HG02885 (cell line): ENCODE measurements at regions not wholly inside any gene's neighbourhood (a gene's known extent, or its start where the extent isn't known, plus 50 kb on each side); places are given as distances from the start of the nearest gene placed in this dataset.

Experiments used
- ATAC-seq: cut with Tn5 transposase; IDR thresholded peaks from one replicate; pipeline ENCODE4 v1.9.1; 2021; ENCODE audit warnings: mild to moderate bottlenecking; ENCODE audit not compliant: unreplicated experiment, poor library complexity

GRCh38 chr2:136062066-136062837 is 55.7 kb downstream of the CXCR4 start:
- no peak for ATAC-seq

- ATAC-seq: no peak
These were observed 57.5 kb downstream of the CXCR4 start for GRCh38 chr2:136060416-136060815.

GRCh38 chr2:136059036-136059472 is 58.9 kb downstream of the CXCR4 start:
- ATAC-seq: peak; percentile 50

DNA sequence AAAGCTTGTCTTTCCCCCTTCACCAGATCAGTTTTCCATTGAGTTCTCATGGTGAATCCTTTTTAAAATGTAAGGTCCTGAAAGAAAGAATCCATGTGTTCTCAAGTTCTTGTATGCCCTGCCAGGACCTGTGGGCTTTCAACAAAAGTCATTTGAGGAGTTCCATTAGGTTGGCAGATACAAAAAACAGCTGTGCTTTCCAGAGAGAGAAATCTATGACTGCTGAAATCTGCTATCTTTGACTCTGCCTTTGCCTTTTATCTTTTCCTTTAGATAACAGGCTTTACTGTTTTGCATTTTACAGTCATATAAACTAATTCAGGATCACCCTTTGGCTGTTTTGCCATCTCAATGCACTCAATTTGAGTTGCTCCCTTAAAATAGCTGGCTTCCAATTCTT is 59.7 kb downstream of the CXCR4 start:
- ATAC-seq: no peak

GRCh38 chr2:136057802-136058140 is 60.2 kb downstream of the CXCR4 start:
- ATAC-seq: no peak

DNA sequence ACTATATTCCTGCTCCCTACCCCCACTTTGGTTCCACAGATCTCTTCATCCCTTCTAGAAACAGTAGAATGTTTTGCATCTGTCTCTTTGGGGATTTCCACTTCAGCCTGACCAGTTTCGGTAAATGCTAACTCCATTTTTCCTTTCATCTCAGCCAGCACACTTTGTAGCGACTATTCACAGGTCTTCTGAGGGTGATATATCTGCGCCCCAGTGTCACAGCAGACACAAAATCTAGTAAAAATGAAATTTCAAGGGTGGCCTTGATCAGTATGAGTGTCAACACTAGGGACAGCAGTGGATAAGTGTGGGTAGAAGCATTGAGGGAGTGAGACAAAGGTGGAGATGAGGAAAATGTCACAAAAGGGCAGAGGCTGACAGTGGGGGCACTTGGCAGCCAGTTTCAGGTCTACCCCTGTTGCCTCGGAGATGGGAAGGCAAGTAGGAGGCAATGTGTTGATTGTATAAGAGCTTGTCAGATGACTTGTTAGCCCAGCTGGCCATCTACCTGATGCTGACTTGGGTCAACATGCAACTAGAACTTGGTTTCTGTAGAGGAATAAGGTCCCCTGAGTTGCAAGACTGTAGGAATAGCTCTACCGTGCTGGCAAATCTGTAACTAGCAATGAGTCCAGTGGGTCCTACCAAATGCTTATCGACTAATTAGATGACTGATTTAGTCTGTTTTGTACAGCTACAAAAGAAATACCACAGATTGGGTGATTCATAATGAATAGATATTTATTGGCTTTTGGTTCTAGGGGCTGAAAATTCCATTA is 60.7 kb downstream of the CXCR4 start:
- peak; percentile 48 for ATAC-seq

DNA sequence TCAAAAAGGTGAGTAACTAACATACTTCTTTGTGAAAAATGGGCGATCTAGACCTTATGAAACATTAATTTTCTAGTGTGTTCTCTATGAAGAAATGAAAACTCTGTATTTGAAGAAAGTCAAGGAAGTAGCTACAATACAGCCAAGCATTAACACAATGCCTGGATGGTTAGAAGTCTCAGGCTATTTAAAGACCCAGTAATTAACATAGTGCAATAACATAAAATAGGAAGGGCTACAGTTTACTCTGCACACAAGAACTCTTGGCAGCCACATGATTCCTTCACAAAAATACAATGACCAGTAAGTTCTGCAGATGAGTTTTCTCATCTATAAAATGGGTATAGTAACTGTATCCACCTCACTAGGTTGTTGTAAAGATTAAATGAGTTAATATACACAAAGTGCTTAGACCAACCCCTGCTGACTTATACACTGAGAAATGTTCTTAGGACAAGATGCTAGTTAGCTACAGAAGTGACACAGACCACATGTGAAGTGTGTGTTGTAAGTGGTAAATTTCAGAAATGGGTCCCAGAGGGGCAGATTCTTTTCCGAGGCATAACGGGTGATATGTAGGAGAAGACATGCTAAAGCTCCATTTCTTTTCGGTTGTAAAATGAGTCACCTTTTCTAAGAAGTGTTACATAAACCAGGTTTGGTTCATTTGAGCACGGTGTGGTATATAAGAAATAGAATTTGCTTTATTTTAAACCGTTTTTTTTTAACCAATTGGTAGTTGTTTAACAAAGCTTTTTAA is 61.8 kb downstream of the CXCR4 start:
- peak; percentile 41 for ATAC-seq

- ATAC-seq: no peak
These were observed 63.1 kb downstream of the CXCR4 start for GRCh38 chr2:136054856-136055255.

- peak; percentile 46 for ATAC-seq
These were observed 65.3 kb downstream of the CXCR4 start for GRCh38 chr2:136052369-136053362.

DNA sequence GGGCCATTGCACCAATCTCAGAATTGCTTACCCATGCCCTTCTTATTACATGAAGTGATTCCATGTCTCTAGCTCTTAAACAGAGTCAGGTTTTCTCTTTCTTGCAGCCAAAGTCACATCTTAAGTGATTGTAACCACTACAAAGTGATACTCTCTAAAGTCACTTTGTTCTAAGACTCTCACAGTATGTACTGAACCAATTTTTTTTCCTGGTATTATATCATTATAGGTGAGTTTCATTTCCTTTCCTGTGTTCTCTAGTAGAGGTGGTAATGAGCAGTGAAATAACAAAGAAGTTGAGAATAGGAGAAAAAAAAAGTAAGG is 66.3 kb upstream of the DARS1 start:
- ATAC-seq: no peak

- ATAC-seq: peak; percentile 49
These were observed 65.7 kb upstream of the DARS1 start for GRCh38 chr2:136051001-136051724.

GRCh38 chr2:136049991-136050920 is 64.8 kb upstream of the DARS1 start:
- ATAC-seq: no peak

DNA sequence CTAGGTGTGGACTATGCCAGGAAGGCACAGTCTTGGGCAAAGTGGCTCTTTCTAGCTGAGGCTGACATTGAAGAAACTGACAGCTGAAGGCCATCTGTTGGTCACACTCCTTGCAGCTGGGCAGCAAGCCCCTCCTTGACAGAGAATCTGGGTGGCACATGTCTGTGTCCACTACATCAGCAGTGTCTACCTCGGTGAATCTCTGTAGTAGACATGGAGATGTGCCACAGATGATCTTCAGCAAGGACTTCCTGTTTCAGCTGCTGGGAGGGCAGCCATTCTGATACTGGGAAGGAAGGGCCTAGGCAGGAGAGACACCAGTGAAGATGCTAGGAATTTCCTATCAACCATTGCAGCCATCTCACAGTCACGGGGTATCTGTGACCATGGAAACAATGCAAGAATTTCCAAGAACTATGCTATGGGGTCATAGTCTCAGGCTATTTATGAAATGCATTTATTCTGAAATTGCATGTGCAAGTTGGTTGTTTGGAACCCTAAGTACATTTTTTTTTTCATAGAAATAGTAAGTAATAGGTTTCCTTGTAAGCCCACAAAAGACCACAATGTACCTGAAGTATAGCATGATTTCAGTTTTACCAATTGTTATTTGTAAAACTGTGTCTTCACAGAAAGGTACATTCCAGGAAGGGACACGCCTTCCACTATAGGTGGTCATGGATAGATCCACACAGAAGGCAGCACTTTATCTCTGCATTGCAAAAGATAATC is 63.8 kb upstream of the DARS1 start:
- ATAC-seq: no peak

DNA sequence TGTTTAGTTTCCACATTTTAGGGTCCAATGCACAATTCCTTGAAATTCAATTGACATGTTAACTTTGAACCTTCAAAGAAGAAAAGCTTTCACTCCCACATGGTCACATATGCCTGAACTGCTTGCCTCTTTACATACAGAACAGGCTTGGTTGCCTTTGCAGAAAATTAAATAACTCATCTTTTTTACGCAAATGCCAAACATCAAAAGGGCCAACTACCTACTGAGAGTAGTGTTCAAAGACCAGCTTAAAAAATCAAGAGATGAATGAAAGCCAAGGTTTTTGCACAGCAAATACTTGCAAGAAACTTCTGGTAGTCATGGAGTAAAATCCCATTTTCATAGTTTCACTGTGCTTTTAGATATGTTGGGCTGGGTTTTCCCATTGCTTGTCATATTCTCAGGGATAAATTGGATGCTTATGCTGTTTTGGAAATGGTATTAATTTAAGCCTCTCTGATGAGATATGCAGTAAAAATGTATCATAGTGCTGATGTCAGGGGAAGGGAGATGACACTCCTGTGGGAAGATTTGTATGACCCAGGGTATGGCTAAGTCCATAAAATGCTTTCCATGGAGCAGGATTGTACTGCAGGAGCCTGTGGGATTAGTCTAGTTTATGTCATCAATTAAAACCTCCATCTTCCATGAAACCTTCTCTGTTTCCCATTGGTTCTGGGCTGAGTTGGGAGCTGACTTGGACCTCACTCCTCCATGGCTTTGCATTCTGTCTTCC is 60.6 kb upstream of the DARS1 start:
- ATAC-seq: no peak

DNA sequence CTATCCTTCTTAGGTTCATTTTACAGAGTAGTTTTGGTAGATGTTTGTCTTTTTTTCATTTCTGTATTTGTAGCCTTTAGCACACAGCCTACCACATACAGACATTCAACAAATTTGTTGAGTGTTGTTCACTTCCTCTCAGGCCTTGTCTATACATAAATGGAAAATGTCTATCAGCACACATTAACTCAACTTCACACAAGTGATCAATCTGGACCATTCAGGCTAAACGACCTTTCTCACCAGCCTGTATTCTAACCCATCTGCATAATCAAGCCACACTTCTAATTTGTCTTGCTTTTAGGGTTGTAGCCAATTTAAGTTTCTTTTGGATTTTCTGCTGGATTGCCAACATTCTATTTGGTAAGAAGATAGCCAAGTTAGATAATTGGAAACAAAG is 59.9 kb upstream of the DARS1 start:
- no peak for ATAC-seq
